Activated CD8-positive, alpha-beta memory T cell treated with anti-CD3 and anti-CD28 coated beads for 4 hours (primary cell): ENCODE measurements at regions not wholly inside any gene's neighbourhood (a gene's known extent, or its start where the extent isn't known, plus 50 kb on each side); places are given as distances from the start of the nearest gene placed in this dataset.
"Not testable (repeated sequence)": the region's sequence is repeated elsewhere in the genome, so short reads cannot be mapped to it uniquely, and the experiment has no call there.

Experiments
- DNase-seq, 2 donors: peaks; one replicate each; pipeline ENCODE4 v3.0.0-alpha.2; 2020; ENCODE audit warnings: low read depth in 2 of 2

DNA sequence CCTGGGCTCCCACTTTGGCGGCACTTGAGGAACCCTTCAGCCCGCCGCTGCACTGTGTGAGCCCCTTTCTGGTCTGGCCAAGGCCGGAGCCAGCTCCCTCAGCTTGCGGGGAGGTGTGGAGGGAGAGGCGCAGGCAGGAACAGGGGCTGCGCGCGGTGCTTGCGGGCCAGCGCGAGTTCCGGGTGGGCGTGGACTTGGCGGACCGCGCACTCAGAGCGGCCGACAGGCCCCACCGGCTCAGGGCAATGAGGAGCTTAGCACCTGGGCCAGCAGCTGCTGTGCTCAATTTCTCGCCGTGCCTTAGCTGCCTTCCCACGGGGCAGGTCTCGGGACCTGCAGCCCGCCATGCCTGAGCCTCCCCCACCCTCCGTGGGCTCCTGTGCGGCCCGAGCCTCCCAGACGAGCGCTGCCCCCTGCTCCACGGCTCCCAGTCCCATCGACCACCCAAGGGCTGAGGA is 324.8 kb downstream of the RAD51AP2 start:
- not testable (repeated sequence) for DNase-seq

DNA sequence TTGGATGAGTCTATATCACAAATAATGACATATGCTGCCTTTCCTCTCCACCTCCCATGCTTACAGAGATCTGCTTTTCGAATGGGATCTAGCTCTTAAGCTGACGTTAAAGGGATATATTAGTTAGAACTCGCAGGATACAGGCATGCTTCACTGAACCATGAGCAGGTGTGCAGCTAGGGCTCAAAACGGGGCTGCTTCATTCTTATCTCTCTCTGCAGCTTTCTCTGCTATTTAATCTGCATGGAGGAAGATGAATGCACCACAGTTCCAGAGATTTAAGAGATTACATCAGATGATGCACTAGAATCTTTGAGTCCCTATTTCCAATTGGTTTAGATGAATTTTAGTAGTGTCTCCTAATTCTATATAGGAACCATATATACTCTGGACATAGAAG is 327.0 kb downstream of the RAD51AP2 start:
- DNase-seq: no peak

DNA sequence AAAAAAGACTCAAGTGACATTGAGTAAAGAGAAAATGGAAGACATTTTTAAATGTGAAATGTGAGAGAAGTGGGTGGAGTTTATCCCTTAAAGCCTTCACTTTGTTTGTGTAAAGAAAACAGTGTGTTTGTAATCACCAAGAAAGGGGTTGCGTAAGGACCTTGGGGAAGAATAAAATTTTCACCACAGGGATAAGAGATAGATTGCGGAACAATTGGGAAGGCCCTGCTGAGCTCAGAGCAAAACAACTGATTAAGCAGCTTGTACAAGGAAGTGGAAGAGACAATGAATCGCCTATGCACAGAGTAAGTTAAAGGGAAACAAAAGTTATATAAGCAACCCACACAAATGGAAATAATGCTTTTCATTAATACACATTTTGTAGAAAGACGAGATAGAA is 327.7 kb downstream of the RAD51AP2 start:
- DNase-seq: no peak

DNA sequence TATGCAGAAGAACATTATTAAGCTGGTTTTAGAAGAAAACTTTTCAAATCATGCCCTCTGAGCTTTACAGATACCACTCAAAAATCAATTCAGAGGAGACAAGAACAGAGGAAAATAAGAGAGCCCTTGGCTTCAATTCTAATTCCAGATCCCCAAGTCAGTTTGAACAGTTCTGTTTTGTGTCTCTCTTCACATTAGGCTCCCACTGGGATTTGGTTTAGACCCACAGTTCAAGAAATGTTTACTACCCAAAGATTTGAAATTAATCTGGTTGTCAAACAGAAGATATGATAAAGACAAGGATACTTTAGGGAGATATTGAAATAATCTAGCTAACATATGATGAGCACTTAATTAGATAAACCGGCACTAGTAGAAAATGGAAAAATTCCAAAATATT is 329.5 kb downstream of the RAD51AP2 start:
- no peak for DNase-seq

DNA sequence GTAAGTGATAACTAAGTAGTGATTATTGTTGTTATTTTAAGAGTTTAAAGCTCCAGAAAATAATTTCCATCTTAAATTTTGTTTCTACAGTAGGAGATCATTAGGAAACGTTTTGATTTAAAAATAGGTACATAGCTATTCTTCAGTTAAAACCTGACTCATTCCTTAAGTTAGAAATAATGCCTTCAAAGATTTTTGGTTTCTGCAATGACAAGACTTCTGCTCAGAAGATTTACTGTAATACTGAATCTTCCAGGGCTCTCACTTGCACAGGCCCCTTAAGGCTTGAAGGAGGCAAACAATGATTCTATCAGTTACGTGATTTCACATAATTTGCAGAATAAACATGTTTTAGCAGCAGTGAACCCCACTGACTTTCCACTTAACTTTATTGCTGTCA is 333.7 kb downstream of the RAD51AP2 start:
- no peak for DNase-seq

DNA sequence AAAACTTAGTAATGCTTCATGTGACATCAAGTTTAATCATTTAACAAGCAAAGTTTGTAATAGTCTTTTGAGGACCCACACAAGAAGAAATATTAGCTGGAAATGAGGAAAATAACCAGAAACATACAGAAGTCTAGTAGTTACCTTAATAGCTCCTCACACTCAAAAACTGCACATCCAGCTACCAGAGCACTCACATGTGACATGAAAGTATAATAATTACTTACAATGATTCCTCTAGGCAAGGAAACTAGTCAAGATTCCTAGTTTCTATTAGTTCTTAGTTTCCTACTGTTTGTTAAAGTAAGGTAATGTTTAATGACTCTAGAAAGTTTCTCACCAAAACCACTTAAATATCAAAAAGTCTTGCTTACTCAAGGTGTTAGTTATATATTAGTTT is 335.8 kb downstream of the RAD51AP2 start:
- no peak for DNase-seq

DNA sequence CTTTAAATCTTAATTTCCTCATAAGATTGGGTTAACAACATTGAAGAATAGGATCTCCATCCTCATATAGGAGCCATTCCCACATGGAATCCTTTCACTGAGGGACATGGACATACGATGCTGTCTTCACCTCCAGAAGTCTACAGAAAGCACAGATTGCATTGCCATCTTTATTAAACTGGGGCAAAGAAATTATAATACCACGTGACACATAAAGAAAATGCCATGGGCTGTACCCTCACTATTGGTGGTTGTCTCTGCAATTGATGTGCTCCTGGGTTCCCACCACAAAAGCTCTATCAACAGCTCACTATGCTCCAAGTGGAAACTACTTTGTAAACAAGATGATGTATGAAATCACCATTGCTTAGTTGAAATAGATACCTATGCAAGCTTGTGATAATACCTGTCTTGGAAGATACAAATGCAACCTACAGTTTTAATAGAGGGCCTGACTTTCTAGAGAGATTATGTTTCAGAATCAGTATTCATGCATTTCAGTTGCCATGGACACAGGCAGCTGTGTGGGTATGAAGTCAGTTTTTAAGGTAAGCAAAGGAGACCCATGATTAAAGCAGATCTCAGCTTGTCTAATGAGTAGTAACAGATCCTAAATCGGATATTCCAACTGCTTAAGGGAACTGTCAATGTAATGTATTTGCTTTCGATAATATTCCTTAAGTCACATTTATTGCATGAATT is 337.0 kb downstream of the RAD51AP2 start:
- DNase-seq: no peak

DNA sequence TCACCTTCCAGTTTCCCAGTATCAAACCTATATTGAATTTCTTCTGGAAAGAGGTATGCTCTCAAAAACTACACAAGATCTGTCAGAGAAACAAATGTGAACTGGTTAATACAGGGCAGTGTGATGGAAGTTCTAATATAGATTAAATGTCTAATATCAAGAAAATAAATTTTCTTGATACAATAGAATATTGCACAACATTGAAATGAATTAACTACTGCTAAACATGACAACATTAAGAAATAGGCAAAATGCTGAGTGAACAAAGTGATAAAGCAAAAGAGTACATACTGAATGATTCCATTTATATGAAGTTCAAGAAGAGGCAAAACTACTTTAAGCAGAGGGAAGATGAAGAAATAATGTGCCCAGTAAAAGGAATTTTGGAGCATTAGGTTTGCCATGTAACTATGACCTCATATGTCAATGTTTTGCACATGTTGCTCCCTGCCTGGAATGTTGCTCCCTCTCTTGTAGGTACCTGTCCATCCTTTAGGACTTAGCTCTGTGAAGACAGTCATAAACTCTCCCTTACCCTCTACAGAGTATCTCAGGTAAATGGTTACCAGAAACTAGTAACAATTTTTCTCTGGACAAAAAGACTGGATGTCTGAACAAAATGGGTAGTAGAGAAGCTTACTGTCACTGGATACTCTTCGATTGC is 339.0 kb downstream of the RAD51AP2 start:
- no peak for DNase-seq

DNA sequence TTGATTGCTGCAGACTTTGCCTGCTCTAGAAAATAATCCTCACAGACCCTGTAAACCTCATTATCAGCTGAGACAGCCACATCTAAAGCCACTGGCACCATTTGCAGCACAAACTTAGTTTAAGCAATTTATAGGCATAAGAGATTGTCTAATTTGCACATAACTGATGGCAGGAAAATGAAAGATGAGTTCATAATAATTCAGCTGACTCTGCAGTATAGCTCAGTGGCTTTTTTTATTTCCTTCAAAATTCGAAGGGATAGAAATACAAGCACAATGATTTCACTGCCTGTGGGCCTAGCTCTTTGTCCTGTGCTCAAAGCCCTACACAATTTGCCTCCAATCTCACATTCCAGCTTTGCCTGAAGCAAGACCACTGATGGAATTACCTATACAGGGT is 341.2 kb downstream of the RAD51AP2 start:
- no peak for DNase-seq

DNA sequence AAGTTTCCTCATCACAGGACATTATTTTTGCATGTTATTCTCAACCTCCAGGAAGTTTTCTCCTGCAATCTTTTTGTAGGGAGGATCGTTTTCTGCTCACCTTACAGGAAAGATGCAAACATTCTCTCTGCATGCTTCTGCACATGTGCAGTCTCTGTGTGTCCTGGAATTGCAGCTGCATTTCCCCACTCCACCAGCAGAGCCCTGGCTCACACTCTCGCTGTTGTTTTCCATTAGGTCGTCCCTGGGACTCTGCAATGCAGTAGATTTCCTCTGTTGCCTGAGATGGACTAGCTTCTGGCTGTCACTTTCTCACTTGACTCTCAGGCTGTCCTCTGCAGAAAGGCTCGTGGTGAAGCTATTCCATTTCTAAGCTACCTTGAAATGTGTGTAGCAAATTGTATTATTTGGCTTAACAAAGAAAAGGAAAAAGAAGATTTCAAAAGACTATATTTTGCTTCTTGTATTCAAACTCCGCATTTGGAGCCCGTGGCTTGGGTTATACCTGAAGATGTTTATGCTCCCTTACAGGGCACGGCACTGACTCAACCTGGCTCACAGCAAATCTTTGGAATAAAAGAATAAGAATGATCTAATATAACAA is 346.7 kb downstream of the RAD51AP2 start:
- no peak for DNase-seq

DNA sequence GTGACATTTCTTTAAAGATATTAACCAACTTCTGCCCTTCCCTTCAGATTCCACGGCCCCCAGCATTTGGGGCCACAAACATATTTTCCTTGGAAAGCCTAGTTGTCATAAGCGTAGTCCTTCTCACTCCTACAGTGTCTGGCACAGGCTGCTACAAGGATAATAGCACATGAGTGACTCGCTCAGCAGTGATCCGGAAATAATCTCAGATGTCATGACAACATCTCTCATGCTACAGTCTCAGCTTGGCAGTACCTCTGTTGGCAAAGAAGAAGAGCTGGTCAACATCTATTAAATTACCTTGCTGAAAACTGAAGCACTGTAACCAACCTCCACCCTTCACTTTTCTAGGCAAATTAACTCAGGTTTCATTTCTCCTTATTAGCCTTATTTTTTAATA is 351.7 kb downstream of the RAD51AP2 start:
- no peak for DNase-seq

DNA sequence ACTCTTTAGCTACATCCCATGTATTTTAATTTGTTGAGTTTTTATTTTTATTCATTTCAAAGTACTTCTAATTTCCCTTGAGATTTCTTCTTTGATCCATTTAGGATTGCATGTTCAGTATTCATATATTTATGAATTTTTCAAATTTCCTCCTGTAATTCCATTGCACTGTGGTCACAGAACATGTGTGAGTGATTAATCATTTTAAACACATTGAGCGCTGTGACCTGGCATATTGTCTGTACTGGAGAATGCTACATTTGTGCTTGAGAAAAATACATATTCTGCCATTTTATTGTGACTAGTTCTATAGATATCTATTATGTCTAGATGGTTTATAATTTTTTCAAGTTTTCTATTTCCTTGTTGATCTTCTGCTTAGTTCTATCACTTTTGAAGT is 353.7 kb downstream of the RAD51AP2 start:
- DNase-seq: no peak

DNA sequence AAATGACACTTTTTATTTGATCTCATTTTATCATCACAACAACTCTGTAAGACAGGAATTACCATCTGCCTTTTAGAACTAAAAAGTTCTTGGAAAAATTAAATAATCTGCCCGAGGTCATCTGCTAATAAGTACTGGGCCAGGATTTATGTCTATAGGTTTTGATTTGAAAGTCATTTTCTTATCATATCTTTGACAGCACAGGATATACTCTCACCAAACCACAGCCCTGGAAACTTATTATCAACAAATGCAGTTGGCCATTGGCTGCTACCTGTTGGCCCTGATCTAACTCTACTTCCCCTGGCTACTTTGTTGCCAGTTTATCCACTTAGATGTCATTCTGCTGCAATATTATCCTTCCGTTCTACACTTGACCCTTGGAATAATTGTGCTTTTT is 354.6 kb downstream of the RAD51AP2 start:
- no peak for DNase-seq

DNA sequence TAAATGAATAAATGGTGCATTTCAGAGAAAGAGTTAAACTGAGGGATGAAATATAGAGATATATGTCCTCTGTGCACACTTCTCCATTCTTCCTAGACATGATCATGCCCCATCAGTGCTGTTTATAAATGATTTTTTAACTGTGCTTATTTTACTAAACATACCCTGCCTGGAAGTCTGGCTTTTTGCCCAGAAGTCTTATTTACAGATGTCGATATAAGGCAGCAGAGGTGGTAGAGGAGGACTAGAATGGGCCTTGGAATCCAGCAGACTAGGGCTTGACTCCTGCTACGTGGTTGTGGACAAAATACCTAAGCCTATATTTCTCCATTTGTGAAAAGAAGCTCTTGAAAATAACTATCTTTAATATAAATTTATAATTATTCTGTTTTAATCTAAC is 355.5 kb downstream of the RAD51AP2 start:
- no peak for DNase-seq

DNA sequence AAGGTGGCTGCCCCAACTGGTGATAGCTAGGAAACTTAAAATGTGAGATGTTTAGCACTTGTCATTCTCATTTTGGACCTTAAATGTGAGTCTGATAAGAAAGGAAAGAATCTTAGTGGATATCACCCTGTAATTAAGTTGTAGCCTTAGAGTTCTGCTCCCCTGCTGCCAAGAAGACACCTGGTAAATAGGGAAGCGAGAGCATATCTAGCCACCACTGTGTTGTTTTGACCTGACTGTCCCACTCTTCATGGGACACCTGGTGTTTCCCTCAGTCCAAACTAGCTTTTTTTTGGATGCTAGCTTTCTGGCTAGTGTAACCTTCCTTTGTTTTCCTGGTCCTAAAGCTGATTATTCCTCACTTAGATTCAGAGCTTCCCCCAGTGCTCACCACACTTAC is 357.6 kb downstream of the RAD51AP2 start:
- DNase-seq: no peak

DNA sequence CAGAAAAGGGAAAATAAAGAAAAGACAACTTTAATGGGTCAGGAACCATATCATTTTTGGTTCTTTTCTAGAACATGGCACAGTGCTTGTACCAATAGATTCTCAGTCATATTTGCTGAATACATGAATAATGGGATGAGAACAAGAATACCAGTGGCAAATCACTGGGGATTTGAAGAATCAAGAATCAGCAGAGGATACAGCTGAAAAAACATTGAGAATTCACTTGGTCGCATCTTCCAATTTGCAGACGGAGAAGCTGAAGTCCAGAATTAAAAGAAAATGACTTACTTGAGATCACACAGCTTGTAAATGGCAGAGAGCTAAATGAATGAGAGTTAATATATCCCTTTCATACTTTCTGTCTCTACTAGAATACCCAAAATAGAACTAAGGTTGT is 362.2 kb downstream of the RAD51AP2 start:
- DNase-seq: no peak

DNA sequence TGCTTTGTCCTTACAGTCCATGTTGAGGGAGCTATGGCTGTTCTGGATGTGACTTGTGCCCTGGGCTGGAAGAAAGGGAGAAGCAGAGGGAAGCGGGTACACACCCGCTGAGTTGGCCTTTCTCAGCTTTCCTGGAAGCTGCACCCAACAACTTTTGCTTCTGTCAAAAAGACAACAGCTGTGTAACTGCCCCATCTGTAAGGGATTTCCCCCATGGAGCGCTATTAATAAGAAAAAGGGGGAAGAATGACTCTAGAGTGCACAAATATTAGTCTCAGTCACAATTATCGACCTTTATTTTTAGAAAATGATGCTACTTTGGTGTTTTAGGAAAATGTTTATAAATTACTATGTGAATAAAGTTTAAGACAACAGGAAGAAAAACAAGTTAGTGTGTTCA is 368.3 kb downstream of the RAD51AP2 start:
- no peak for DNase-seq

DNA sequence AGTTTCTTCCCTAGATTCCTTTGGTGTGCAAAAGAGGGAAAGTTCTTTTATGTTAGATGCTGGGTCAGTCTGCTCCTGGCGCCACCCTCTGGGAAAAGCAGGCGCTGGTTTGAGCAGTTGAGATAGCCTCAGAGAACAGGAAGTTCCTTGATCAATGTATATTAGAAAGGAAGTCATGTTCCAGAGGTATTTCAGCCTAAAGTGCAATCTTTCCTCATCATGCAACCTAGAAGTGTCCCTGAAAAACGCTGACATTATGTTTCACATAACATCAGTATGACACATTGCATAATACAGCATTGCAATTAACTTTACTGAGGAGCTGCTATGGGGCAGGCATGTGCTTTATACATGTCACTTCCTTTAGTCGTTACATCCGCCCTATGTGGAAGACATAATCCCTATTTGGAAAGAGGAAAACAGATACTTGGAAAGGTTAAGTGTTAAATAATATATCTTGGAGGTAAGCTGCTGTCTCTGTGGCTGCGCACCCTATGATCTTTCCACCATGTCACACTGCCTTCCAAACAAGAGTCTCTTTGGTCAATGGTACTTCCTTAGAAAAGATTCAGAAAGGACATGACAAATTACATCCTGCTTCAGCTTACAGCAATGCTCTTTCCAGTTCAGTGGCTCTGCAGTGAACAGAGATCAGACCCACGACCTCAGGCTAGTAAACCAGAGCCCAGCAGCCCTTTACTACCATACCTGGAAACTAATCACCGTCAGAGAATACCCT is 369.7 kb downstream of the RAD51AP2 start:
- no peak for DNase-seq

DNA sequence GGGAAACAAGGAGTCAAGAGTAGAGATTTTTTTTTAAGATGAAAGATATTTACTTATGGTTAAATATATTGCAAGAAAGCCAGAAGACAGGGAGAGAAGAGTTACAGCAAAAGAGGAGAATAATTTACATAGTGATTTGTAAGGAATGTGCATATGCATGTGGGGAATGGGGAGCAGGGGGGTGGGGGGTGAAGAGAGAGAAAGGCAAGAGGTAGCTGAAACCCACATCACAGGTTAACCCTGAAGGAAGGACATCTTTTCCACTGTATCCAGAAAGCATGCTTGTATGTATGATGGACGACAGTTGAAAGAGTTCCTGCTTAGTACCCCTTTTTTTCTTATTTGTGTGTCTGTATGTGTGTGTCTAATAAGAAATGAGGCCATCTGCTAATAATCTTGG is 371.9 kb downstream of the RAD51AP2 start:
- no peak for DNase-seq

DNA sequence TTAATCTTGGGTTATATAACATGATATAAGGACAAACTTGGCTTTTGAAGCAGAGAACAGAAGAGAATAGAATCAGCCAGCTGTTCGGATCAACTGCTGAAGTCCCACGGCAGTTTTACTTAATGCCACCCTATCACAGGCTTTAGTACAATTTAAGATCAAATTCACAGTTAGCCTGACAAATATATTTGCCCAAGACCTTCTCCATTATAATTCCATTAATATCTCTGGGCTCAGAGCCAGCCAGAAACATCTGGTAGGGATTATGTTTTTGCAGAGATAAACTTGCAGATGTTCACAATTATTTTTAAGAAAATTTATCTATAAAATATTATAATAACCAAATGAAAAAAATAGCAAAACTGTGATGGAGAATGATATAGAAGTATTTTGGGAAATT is 381.4 kb downstream of the RAD51AP2 start:
- no peak for DNase-seq

DNA sequence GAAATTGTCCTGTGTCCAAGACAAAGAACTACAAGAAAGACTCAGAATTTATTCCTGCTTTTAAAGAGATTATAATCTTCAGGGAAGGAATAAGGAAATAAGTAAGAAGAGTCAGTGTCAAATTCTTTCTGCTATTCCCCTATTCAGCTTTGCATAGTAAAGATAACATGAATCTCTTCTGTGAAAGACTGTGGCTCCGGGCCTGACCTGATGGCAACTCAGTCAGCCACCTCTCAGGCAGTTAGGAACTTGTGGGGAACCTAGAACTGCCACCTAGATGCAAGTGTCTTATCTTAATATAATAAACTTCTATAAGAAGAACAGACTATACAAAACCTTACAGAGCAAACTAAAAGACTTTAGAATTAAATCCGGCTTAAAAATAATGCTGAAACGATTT is 382.0 kb downstream of the RAD51AP2 start:
- no peak for DNase-seq

DNA sequence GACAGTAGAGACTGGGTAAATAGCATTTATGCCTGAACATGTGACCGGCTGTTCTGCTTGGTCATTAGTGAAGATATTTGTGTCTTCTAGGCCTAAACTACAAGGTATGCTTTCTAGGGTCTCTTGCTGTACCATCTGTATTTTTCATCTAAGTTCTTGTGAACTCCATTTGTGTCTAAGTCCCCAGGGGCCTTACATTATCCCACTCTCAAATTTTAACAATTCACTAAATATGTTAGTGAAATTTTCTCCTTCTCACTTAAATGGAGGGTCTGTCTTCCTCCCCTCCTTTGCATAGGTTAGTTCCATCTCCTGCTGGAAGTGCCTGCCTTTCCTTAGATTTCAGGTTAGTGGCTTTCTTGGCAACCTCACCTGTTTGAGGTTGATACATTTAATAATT is 382.6 kb downstream of the RAD51AP2 start:
- no peak for DNase-seq
